Stomach (tissue), 8 donors: ENCODE measurements at regions not wholly inside any gene's neighbourhood (a gene's known extent, or its start where the extent isn't known, plus 50 kb on each side); places are given as distances from the start of the nearest gene placed in this dataset.

ENCODE experiments used
- DNase-seq, 2 donors: peaks; one replicate each; pipeline versions ENCODE4 v3.0.0 to v3.0.0-alpha.2; 2013 to 2019
- H3K27ac ChIP-seq, 5 donors: fragments of 200-600 bp in 4 of 5; sonication (generic) in 4 of 5; one replicate each; pipeline ENCODE4 v1.5.1; 2013 to 2019; ENCODE audit warnings: mild to moderate bottlenecking in 1 of 5, moderate library complexity in 1 of 5
- H3K27me3 ChIP-seq, 3 donors: fragments of 200-600 bp; sonication (generic); one replicate each; pipeline ENCODE4 v1.5.1; 2017 to 2019; ENCODE audit warnings: mixed run types in 1 of 3
- H3K36me3 ChIP-seq, 4 donors: fragments of 200-600 bp; sonication (generic); 1 replicate in 3 of 4; 2 replicates in 1 of 4; pipeline ENCODE4 v1.5.1; 2016 to 2019
- H3K4me1 ChIP-seq, 4 donors: fragments of 200-600 bp; sonication (generic); one replicate each; pipeline ENCODE4 v1.5.1; 2016 to 2019
- H3K4me3 ChIP-seq, 4 donors: fragments of 200-600 bp; sonication (generic) in 3 of 4; one replicate each; pipeline ENCODE4 v1.5.1; 2016 to 2019; ENCODE audit warnings: mild to moderate bottlenecking in 1 of 4
- H3K9me3 ChIP-seq, 4 donors: fragments of 200-600 bp; sonication (generic); one replicate each; pipeline ENCODE4 v1.5.1; 2016 to 2019
- CTCF ChIP-seq, 7 experiments: fragments of 450-650 bp in 4 of 7; fragments of 200-600 bp in 3 of 7; sonication (generic) in 3 of 7; IDR thresholded peaks; one replicate each; pipeline ENCODE4 v1.5.1; 2016 to 2019; ENCODE audit warnings: antibody characterized with exemption in 7 of 7, control low read depth in 2 of 7, mild to moderate bottlenecking in 1 of 7
- EP300 ChIP-seq: sonication (generic); formaldehyde crosslinking; IDR thresholded peaks from one replicate; pipeline ENCODE4 v1.6.1; 2017; ENCODE audit warnings: antibody characterized with exemption
- POLR2A ChIP-seq, 4 donors: fragments of 450-650 bp; IDR thresholded peaks; one replicate each; pipeline ENCODE4 v1.6.1; 2016; ENCODE audit warnings: antibody characterized with exemption in 4 of 4, control low read depth in 2 of 4, mild to moderate bottlenecking in 1 of 4, moderate library complexity in 1 of 4
- POLR2AphosphoS5 ChIP-seq, 3 donors: sonication (generic); formaldehyde crosslinking; IDR thresholded peaks; one replicate each; pipeline ENCODE4 v1.6.1; 2016; ENCODE audit warnings: antibody characterized with exemption in 3 of 3
- WGBS, 5 donors: extraction: QIAGEN DNeasy Blood & Tissue Kit in 3 of 5; methylation state at CpG; one replicate each; pipeline versions ENCODE4 v1.1.5 to v1.1.7; 2013 to 2018; 5-methylcytosine and 5-hydroxymethylcytosine counted together
- intact Hi-C: fragments of 100-400 bp; cut with DNase I; formaldehyde crosslinking; loops from one replicate; pipeline ENCODE4 v1.15.1; 2023; ENCODE audit warnings: low total_unique reads
- donor health status: healthy with polysubstance abuse.
- donor health status: Bipolar disorder and iron deficiency.
- donor health status: healthy.

GRCh38 chr11:15696069-15696468 lies 581.3 kb downstream of the INSC start:
- Histone ChIP-seq H3K4me1 (no peaks in the 10 kb centered on the region), H3K9me3 (no peaks in the 10 kb centered on the region), H3K4me3 (no peak overlapping the region), H3K27ac (no peak overlapping the region), H3K36me3 (no peaks in the 10 kb centered on the region), H3K27me3 (no peaks in the 10 kb centered on the region)
- DNase-seq: no peak
- no peak for TF ChIP-seq CTCF (IDR thresholded peaks at IDR 0.05)
- WGBS, 5 donors: 74 to 89% (median 79%) methylated on average over 3 of the region's 3 CpGs
- intact Hi-C loops: no loop called here

DNA sequence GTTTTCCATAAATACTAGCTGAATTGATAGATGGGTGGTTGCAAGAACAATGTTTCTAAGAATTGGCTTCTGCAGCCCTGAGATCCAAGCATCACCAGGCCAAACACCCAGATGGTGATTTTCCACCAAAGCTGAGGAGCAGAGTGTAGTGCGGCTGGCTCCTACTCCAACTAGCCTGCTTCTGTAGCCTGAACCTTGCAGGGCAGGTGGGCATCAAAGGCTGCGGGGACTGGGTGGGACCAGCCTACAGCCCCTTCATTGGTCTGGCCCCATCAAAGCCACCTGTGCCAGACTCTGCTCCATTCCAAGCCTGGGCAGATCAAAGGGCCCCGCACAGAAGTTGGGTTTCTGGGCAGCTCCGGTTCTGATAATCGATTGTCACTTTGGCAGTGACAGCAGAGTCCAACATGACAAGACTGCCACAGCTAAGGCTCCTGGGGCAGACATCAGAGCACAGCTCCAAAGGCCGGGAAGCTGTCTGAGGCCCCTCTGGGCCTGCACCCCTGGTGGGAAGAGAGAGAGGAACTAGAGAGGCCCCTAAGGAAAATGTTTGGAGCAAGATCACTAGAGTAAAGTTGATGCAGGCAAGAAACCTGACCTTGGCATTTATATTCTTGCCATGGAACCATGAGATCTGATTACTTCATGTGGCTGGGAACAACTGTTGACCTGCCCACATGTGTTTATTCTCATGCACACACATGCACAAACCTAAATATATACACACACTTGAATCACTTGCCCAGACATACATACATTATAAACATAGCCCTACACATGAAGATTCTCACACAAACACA lies 582.9 kb downstream of the INSC start:
- H3K4me3 ChIP-seq: no peak overlapping the region
- DNase-seq: no peak
- TF ChIP-seq POLR2AphosphoS5 (IDR thresholded peaks at IDR 0.05) (no peak), POLR2A (IDR thresholded peaks at IDR 0.05) (no peak), CTCF (IDR thresholded peaks at IDR 0.05) (no peak), EP300 (no peak)
- no peaks in the 10 kb centered on the region for H3K27me3 ChIP-seq
- H3K36me3 ChIP-seq: no peaks in the 10 kb centered on the region
- H3K4me1 ChIP-seq: no peaks in the 10 kb centered on the region
- no peaks in the 10 kb centered on the region for H3K9me3 ChIP-seq
- WGBS, 5 donors: 85 to 100% (median 93%) methylated on average over 5 to 6 of the region's 6 CpGs
- no peak overlapping the region for H3K27ac ChIP-seq
- intact Hi-C loops: no loop called here

DNA sequence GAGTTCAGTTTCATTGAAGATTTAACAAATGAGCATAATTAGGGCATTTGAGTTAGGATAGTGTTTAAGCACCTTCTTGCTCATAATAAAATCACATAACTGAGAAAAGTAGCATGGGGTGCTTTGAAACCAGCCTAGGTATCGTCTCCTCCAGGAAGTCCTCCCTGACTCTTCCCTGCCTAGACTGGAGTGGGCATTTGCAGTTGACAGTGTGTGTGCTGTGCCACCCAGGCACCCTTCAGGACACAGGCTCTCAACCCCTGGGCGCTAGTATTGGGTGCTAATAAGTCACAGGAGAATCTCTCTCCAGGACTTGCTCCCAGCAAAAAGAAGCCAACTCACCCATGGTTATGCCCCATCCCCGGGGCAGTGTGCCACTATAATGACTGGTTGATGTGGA lies 584.1 kb downstream of the INSC start:
- WGBS, 5 donors: 87 to 92% (median 89%) methylated on average over 3 of the region's 3 CpGs
- Histone ChIP-seq H3K9me3 (no peaks in the 10 kb centered on the region), H3K36me3 (no peaks in the 10 kb centered on the region), H3K4me3 (no peak overlapping the region), H3K4me1 (no peaks in the 10 kb centered on the region), H3K27ac (no peak overlapping the region), H3K27me3 (no peaks in the 10 kb centered on the region)
- intact Hi-C loops: no loop called here
- no peak for TF ChIP-seq POLR2A (IDR thresholded peaks at IDR 0.05)
- no peak for TF ChIP-seq EP300
- TF ChIP-seq CTCF (IDR thresholded peaks at IDR 0.05): no peak
- TF ChIP-seq POLR2AphosphoS5 (IDR thresholded peaks at IDR 0.05): no peak
- no peak for DNase-seq

GRCh38 chr11:15699978-15700377 lies 585.3 kb downstream of the INSC start:
- intact Hi-C loops: no loop called here
- peak in 1 of 2 donors; percentile 44 for DNase-seq
- no peaks in the 10 kb centered on the region for H3K36me3 ChIP-seq
- no peak overlapping the region for H3K4me3 ChIP-seq
- 38 to 61% (median 46%) methylated on average over 3 of the region's 3 CpGs for WGBS, 5 donors
- no peaks in the 10 kb centered on the region for H3K9me3 ChIP-seq
- no peaks in the 10 kb centered on the region for H3K4me1 ChIP-seq
- no peak for TF ChIP-seq CTCF (IDR thresholded peaks at IDR 0.05)
- TF ChIP-seq POLR2A (IDR thresholded peaks at IDR 0.05): no peak
- no peak for TF ChIP-seq EP300
- no peak for TF ChIP-seq POLR2AphosphoS5 (IDR thresholded peaks at IDR 0.05)
- H3K27ac ChIP-seq: no peak overlapping the region
- H3K27me3 ChIP-seq: no peaks in the 10 kb centered on the region
